ENCODE measurements at regions not wholly inside any gene's neighbourhood (a gene's known extent, or its start where the extent isn't known, plus 50 kb on each side); places are given as distances from the start of the nearest gene placed in this dataset.

DNA sequence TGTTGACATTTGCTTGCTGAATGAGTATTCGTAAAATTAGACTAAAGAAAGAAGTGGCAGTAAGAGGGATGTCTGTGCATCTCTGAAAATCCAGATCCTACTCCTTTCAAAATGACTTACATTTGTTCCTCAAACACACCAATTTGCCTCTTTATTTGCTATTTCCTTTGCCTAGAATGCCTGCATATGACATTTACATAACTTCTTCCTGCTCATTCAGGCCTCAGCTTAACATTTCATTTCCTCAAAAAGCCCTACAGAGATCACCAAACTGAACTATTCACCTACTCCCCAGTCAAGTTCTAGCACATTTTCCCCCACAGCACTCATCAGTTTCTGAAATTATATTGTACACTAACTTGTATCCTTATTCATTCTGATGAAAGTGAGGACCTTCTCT lies 907.2 kb downstream of the LRFN5 start:
- Histone ChIP-seq H4K20me1 (ENCODE audit: insufficient read depth, low read length) (no peaks in the 10 kb centered on the region), H3K23ac (ENCODE audit: low read depth, low read length) (no peak overlapping the region), H3K27ac (ENCODE audit: insufficient read depth, low read length) (no peak overlapping the region), H4K5ac (ENCODE audit: low read depth, low read length) (no peak overlapping the region), H2AK5ac (ENCODE audit: low read depth, low read length) (no peak overlapping the region), H3K4me2 (ENCODE audit: low read depth, low read length) (no peak overlapping the region), H2BK20ac (ENCODE audit: low read depth, low read length) (no peak overlapping the region), H4K8ac (ENCODE audit: low read depth in 2 of 2, low read length in 2 of 2) (no peak overlapping the region), H4K91ac (ENCODE audit: insufficient read depth, low read depth, low read length) (no peak overlapping the region), H3K14ac (replicated peaks; ENCODE audit: low read depth, low read length) (no peak overlapping the region), H3K27me3 (ENCODE audit: control insufficient read depth, insufficient read depth, low read length) (no peaks in the 10 kb centered on the region), H2AFZ (replicated peaks; ENCODE audit: low read length, poor library complexity) (no peak overlapping the region), H3K36me3 (ENCODE audit: control insufficient read depth, insufficient read depth, low read length) (no peaks in the 10 kb centered on the region), H3K9me1 (ENCODE audit: insufficient read depth, low read length) (no peaks in the 10 kb centered on the region), H3K79me1 (ENCODE audit: low read depth in 1 of 2, low read length in 2 of 2) (no peaks in the 10 kb centered on the region), H3K9ac (ENCODE audit: low read depth, low read length) (no peak overlapping the region), H3K4me1 (ENCODE audit: control insufficient read depth, insufficient read depth, low read length) (no peaks in the 10 kb centered on the region), H3K9me3 (ENCODE audit: control insufficient read depth, insufficient read depth, low read length) (no peaks in the 10 kb centered on the region), H3K4me3 (ENCODE audit: insufficient read depth, low read depth, low read length) (no peak overlapping the region), H3K4ac (ENCODE audit: low read depth, low read length) (no peak overlapping the region), H2BK5ac (ENCODE audit: low read depth, low read length, poor library complexity, severe bottlenecking) (no peak overlapping the region), H3K56ac (ENCODE audit: extremely low read depth, insufficient read depth, low read length) (no peak overlapping the region), H2BK15ac (ENCODE audit: low read depth, low read length) (no peak overlapping the region), H3K18ac (ENCODE audit: low read depth, low read length) (no peak overlapping the region), H2AK9ac (replicated peaks; ENCODE audit: low read depth, low read length, poor library complexity) (no peak overlapping the region), H2BK120ac (ENCODE audit: low read depth, low read length) (no peak overlapping the region)
- CTCF ChIA-PET, result interaction anchor here (0.6 kb wide), 1 partner anchor 351 kb away, joined by 3 read pairs; no protein-coding TSS in a partner anchor
- WGBS, 2 experiments (ENCODE audit: extremely low coverage in 2 of 2, insufficient read length in 1 of 2), result no CpG with 5 or more reads among the region's 1 CpG
- DNase-seq (no peak), ATAC-seq (ENCODE audit: low read depth) (no peak)
- dilution Hi-C loops (cut with HindIII; ENCODE audit: low sequenced_read_pairs, unreplicated experiment) (no loop called here), intact Hi-C loops (cut with micrococcal nuclease) (no loop called here), in situ Hi-C loops (cut with MboI; ENCODE audit: low sequenced_read_pairs) (no loop called here)
- TF ChIP-seq RAD21 (IDR thresholded peaks at IDR 0.05; ENCODE audit: low read length), result no peak
- TF ChIP-seq MAFK (IDR thresholded peaks at IDR 0.05; ENCODE audit: low read depth, low read length), result no peak
- TF ChIP-seq NFE2L2 (IDR thresholded peaks at IDR 0.05; ENCODE audit: low read depth, low read length), result no peak
- no peak for TF ChIP-seq RFX5 (IDR thresholded peaks at IDR 0.05; ENCODE audit: low read depth, low read length)
- TF ChIP-seq CHD1 (IDR thresholded peaks at IDR 0.05; ENCODE audit: low read depth, low read length), result no peak
- TF ChIP-seq POLR2A (IDR thresholded peaks at IDR 0.05; ENCODE audit: low read depth, low read length), result no peak
- no peak for TF ChIP-seq CEBPB (IDR thresholded peaks at IDR 0.05; ENCODE audit: low read depth, low read length)
- TF ChIP-seq SMC3 (IDR thresholded peaks at IDR 0.05; ENCODE audit: low read depth, low read length), result no peak
- TF ChIP-seq BHLHE40 (IDR thresholded peaks at IDR 0.05; ENCODE audit: low read depth, low read length), result no peak
- no peak for TF ChIP-seq MAZ (IDR thresholded peaks at IDR 0.05; ENCODE audit: borderline replicate concordance, low read depth, low read length)
- TF ChIP-seq, protein P1, sequence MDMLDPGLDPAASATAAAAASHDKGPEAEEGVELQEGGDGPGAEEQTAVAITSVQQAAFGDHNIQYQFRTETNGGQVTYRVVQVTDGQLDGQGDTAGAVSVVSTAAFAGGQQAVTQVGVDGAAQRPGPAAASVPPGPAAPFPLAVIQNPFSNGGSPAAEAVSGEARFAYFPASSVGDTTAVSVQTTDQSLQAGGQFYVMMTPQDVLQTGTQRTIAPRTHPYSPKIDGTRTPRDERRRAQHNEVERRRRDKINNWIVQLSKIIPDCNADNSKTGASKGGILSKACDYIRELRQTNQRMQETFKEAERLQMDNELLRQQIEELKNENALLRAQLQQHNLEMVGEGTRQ (IDR thresholded peaks at IDR 0.05; ENCODE audit: low read depth, low read length), result no peak
- TF ChIP-seq, protein P2, sequence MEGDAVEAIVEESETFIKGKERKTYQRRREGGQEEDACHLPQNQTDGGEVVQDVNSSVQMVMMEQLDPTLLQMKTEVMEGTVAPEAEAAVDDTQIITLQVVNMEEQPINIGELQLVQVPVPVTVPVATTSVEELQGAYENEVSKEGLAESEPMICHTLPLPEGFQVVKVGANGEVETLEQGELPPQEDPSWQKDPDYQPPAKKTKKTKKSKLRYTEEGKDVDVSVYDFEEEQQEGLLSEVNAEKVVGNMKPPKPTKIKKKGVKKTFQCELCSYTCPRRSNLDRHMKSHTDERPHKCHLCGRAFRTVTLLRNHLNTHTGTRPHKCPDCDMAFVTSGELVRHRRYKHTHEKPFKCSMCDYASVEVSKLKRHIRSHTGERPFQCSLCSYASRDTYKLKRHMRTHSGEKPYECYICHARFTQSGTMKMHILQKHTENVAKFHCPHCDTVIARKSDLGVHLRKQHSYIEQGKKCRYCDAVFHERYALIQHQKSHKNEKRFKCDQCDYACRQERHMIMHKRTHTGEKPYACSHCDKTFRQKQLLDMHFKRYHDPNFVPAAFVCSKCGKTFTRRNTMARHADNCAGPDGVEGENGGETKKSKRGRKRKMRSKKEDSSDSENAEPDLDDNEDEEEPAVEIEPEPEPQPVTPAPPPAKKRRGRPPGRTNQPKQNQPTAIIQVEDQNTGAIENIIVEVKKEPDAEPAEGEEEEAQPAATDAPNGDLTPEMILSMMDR (conservative IDR thresholded peaks at IDR 0.05; ENCODE audit: low read depth, low read length), result no peak
- TF ChIP-seq, protein P3, sequence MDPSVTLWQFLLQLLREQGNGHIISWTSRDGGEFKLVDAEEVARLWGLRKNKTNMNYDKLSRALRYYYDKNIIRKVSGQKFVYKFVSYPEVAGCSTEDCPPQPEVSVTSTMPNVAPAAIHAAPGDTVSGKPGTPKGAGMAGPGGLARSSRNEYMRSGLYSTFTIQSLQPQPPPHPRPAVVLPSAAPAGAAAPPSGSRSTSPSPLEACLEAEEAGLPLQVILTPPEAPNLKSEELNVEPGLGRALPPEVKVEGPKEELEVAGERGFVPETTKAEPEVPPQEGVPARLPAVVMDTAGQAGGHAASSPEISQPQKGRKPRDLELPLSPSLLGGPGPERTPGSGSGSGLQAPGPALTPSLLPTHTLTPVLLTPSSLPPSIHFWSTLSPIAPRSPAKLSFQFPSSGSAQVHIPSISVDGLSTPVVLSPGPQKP (IDR thresholded peaks at IDR 0.05; ENCODE audit: borderline replicate concordance, low read depth, low read length), result no peak
- TF ChIP-seq FOS (IDR thresholded peaks at IDR 0.05; ENCODE audit: low read depth, low read length), result no peak
- no peak for TF ChIP-seq RCOR1 (IDR thresholded peaks at IDR 0.05; ENCODE audit: insufficient replicate concordance, low read length)
- POLR2A ChIA-PET (ENCODE audit: unreplicated experiment), result no interaction called here
- BruUV-seq (replicated peaks), result no TSS peak
